ENCODE measurements at regions not wholly inside any gene's neighbourhood (a gene's known extent, or its start where the extent isn't known, plus 50 kb on each side); places are given as distances from the start of the nearest gene placed in this dataset.
"Not testable (repeated sequence)": the region's sequence is repeated elsewhere in the genome, so short reads cannot be mapped to it uniquely, and the experiment has no call there.

GRCh38 chr9:39674437-39675210, 319.2 kb downstream of the SPATA31A1 start:
- DNase-seq: not testable (repeated sequence)

GRCh38 chr9:39675211-39675553, 319.7 kb downstream of the SPATA31A1 start:
- not testable (repeated sequence) for DNase-seq

- not testable (repeated sequence) for DNase-seq
Measured at GRCh38 chr9:39678534-39679263, 323.2 kb downstream of the SPATA31A1 start.

GRCh38 chr9:39680694-39681401, 325.4 kb downstream of the SPATA31A1 start:
- not testable (repeated sequence) for DNase-seq

- DNase-seq: not testable (repeated sequence)
Measured at GRCh38 chr9:39728862-39729261, 373.4 kb downstream of the SPATA31A1 start.

- not testable (repeated sequence) for DNase-seq
Measured at GRCh38 chr9:39744898-39745297, 389.4 kb downstream of the SPATA31A1 start.

GRCh38 chr9:39775570-39775969, 420.1 kb downstream of the SPATA31A1 start:
- DNase-seq: not testable (repeated sequence)

GRCh38 chr9:39791356-39791755, 435.9 kb downstream of the SPATA31A1 start:
- not testable (repeated sequence) for DNase-seq

GRCh38 chr9:39797935-39798334, 442.5 kb downstream of the SPATA31A1 start:
- not testable (repeated sequence) for DNase-seq

GRCh38 chr9:39799252-39799651, 443.8 kb downstream of the SPATA31A1 start:
- not testable (repeated sequence) for DNase-seq

GRCh38 chr9:39802561-39802960, 447.1 kb downstream of the SPATA31A1 start:
- not testable (repeated sequence) for DNase-seq

- peak; percentile 68 for DNase-seq
Measured at GRCh38 chr9:39809401-39810226, 454.1 kb downstream of the SPATA31A1 start.

- not testable (repeated sequence) for DNase-seq
Measured at GRCh38 chr9:39810401-39810800, 454.9 kb downstream of the SPATA31A1 start.

- DNase-seq: not testable (repeated sequence)
Measured at GRCh38 chr9:39811615-39812014, 456.1 kb downstream of the SPATA31A1 start.

- DNase-seq: not testable (repeated sequence)
Measured at GRCh38 chr9:39828457-39828856, 473.0 kb downstream of the SPATA31A1 start.
